H1 (cell line): ENCODE measurements at regions not wholly inside any gene's neighbourhood (a gene's known extent, or its start where the extent isn't known, plus 50 kb on each side); places are given as distances from the start of the nearest gene placed in this dataset.

ENCODE experiments used
- CEBPB ChIP-seq: IDR thresholded peaks from 2 replicates; pipeline ENCODE4 v1.6.1; 2012; ENCODE audit warnings: low read depth, low read length
- CTCF ChIP-seq, 3 experiments: IDR thresholded peaks; 1 replicate in 2 of 3; 2 replicates in 1 of 3; pipeline versions ENCODE4 v1.5.1 to v1.6.1; 2011; ENCODE audit warnings: low read length in 3 of 3, mild to moderate bottlenecking in 3 of 3, inconsistent platforms in 2 of 3, low read depth in 1 of 3, moderate library complexity in 1 of 3; ENCODE audit not compliant: insufficient read depth in 1 of 3; ENCODE audit errors: control extremely low read depth in 1 of 3
- GABPA ChIP-seq: IDR thresholded peaks from 2 replicates; pipeline ENCODE4 v1.6.1; 2011; ENCODE audit warnings: mild to moderate bottlenecking, low read length, moderate library complexity, borderline replicate concordance; ENCODE audit not compliant: insufficient read depth
- KDM1A ChIP-seq: fragments of 200-600, 300-600 bp; sonication (generic); IDR thresholded peaks from 2 replicates; pipeline ENCODE4 v1.7.1; 2016; ENCODE audit warnings: mild to moderate bottlenecking, low read length, borderline replicate concordance
- POLR2A ChIP-seq, 2 experiments: IDR thresholded peaks; 1 replicate in 1 of 2; 2 replicates in 1 of 2; pipeline ENCODE4 v1.6.1; 2011; ENCODE audit warnings: low read depth in 2 of 2, low read length in 2 of 2, mild to moderate bottlenecking in 2 of 2; ENCODE audit errors: control extremely low read depth in 1 of 2
- RAD21 ChIP-seq, 2 experiments: IDR thresholded peaks in 1 of 2; conservative IDR thresholded peaks in 1 of 2; 2 replicates each; pipeline ENCODE4 v1.6.1; 2011; ENCODE audit warnings: low read depth in 2 of 2, low read length in 2 of 2, improper control_type of control experiment in 1 of 2, inconsistent platforms in 1 of 2, mild to moderate bottlenecking in 1 of 2, moderate library complexity in 1 of 2

GRCh38 chr15:75140080-75140879 lies 61.4 kb upstream of the C15orf39 start:
- TF ChIP-seq GABPA (no peak), POLR2A (IDR thresholded peaks at IDR 0.05; ENCODE audit: control extremely low read depth in 1 of 2, low read depth in 2 of 2, low read length in 2 of 2) (no peak), KDM1A (no peak), RAD21 (IDR thresholded peaks at IDR 0.05 in 1 of 2, conservative IDR thresholded peaks at IDR 0.05 in 1 of 2; ENCODE audit: low read depth in 2 of 2, low read length in 2 of 2) (no peak), CTCF (IDR thresholded peaks at IDR 0.05; ENCODE audit: control extremely low read depth in 1 of 3, insufficient read depth in 1 of 3, low read depth in 1 of 3, low read length in 3 of 3) (no peak), CEBPB (no peak)
